ENCODE measurements at regions not wholly inside any gene's neighbourhood (a gene's known extent, or its start where the extent isn't known, plus 50 kb on each side); places are given as distances from the start of the nearest gene placed in this dataset.

DNA sequence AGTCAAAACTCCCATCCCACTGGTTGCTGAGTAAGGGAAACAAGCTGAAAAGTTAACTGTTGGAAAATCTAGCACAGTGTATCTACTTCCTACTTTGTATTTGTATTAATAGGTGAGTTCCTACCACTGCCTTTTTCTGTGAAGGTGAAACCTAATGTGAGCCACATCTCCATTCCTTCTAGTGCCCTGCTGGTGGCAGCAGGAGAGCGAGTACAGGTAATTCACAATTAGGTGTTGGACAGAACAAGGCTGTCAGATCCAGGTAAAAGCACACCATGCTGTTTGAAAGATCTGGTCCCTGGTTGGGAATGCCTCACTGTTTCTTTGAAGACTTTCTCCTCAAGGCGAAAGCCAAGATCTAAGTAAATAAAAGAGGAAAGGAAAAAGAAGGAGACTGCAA lies 528.4 kb downstream of the PKHD1 start:
- ChIA-PET CTCF (no interaction called here), POLR2A (ENCODE audit: low non-redundant PET) (no interaction called here)
- TF ChIP-seq EZH2 (IDR thresholded peaks at IDR 0.05; ENCODE audit: borderline replicate concordance, low read depth, low read length, poor library complexity, severe bottlenecking) = no peak
- TF ChIP-seq, protein P1, sequence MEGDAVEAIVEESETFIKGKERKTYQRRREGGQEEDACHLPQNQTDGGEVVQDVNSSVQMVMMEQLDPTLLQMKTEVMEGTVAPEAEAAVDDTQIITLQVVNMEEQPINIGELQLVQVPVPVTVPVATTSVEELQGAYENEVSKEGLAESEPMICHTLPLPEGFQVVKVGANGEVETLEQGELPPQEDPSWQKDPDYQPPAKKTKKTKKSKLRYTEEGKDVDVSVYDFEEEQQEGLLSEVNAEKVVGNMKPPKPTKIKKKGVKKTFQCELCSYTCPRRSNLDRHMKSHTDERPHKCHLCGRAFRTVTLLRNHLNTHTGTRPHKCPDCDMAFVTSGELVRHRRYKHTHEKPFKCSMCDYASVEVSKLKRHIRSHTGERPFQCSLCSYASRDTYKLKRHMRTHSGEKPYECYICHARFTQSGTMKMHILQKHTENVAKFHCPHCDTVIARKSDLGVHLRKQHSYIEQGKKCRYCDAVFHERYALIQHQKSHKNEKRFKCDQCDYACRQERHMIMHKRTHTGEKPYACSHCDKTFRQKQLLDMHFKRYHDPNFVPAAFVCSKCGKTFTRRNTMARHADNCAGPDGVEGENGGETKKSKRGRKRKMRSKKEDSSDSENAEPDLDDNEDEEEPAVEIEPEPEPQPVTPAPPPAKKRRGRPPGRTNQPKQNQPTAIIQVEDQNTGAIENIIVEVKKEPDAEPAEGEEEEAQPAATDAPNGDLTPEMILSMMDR (conservative IDR thresholded peaks at IDR 0.05; ENCODE audit: low read depth, low read length) = no peak
- peaks cover 4% of the 10 kb centered on the region for H3K27me3 ChIP-seq (replicated peaks; ENCODE audit: insufficient read depth, low read depth, low read length, poor library complexity)
- no TSS peak for BruUV-seq (replicated peaks)
- no peaks in the 10 kb centered on the region for H3K36me3 ChIP-seq (ENCODE audit: insufficient read depth, low read length, poor library complexity, severe bottlenecking)
- H3K4me3 ChIP-seq (ENCODE audit: low read depth, low read length, poor library complexity, severe bottlenecking) = no peak overlapping the region
- no peaks in the 10 kb centered on the region for H3K4me1 ChIP-seq (ENCODE audit: insufficient read depth, low read length, poor library complexity, severe bottlenecking)
- no peak for DNase-seq (ENCODE audit: low spot score)
- no peaks in the 10 kb centered on the region for H3K9me3 ChIP-seq (ENCODE audit: low read depth, low read length, poor library complexity, severe bottlenecking)
- H3K27ac ChIP-seq (ENCODE audit: low read depth, low read length, poor library complexity, severe bottlenecking) = no peak overlapping the region
- intact Hi-C loops (cut with micrococcal nuclease; ENCODE audit: unreplicated experiment) = no loop called here

DNA sequence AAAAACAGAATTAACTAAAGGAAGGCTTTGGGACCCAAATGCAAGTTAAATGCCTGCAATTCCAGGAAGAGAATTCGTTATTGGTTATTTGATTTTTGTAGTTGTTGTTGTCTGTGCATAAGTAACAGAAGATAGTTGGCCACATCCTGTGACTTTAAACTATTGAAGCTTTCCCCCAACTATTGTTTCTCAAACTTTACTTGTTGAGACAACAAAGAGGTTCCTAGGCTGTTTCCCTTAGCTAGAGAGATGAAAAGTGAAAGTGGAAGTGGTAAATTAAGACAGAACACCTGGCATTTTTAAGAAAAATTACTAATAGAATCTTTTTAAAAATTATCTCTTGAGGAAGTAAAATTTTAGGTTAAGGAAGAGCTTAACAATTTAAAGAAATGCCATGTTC lies 525.2 kb downstream of the PKHD1 start:
- ChIA-PET CTCF (no interaction called here), POLR2A (ENCODE audit: low non-redundant PET) (no interaction called here)
- no peaks in the 10 kb centered on the region for H3K36me3 ChIP-seq (ENCODE audit: insufficient read depth, low read length, poor library complexity, severe bottlenecking)
- BruUV-seq (replicated peaks) = no TSS peak
- DNase-seq (ENCODE audit: low spot score) = no peak
- H3K4me3 ChIP-seq (ENCODE audit: low read depth, low read length, poor library complexity, severe bottlenecking) = no peak overlapping the region
- TF ChIP-seq EZH2 (IDR thresholded peaks at IDR 0.05; ENCODE audit: borderline replicate concordance, low read depth, low read length, poor library complexity, severe bottlenecking) = no peak
- TF ChIP-seq, protein P1 (conservative IDR thresholded peaks at IDR 0.05; ENCODE audit: low read depth, low read length) = no peak
- no peaks in the 10 kb centered on the region for H3K9me3 ChIP-seq (ENCODE audit: low read depth, low read length, poor library complexity, severe bottlenecking)
- H3K4me1 ChIP-seq (ENCODE audit: insufficient read depth, low read length, poor library complexity, severe bottlenecking) = no peaks in the 10 kb centered on the region
- peaks cover 4% of the 10 kb centered on the region for H3K27me3 ChIP-seq (replicated peaks; ENCODE audit: insufficient read depth, low read depth, low read length, poor library complexity)
- intact Hi-C loops (cut with micrococcal nuclease; ENCODE audit: unreplicated experiment) = no loop called here
- H3K27ac ChIP-seq (ENCODE audit: low read depth, low read length, poor library complexity, severe bottlenecking) = no peak overlapping the region

Data from A673 (cell line).